ENCODE measurements at regions not wholly inside any gene's neighbourhood (a gene's known extent, or its start where the extent isn't known, plus 50 kb on each side); places are given as distances from the start of the nearest gene placed in this dataset.

- DNase-seq, result no peak
These were observed 271.4 kb downstream of the POLR1F start for GRCh38 chr7:19437446-19437845.

DNA sequence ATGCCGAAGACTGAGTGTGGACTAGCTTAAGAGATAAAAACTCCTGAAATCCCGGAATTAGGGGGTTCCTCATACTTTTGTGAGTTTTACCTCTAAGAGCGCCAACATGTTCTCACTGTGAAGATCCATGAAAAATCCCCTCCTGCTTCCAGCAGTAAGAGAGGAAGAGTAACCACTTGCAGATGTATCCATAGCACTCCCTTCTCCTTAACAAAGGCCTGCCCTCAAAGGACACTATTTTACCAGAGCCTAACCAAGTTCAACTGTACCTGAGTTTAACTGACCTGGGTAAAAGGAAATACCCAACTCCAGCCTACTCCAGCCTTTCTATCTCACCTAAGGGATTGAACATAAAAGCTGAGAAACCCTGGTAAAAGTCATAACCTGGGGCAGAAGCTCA, 280.9 kb downstream of the POLR1F start:
- no peak for DNase-seq

- no peak for DNase-seq
These were observed 276.6 kb upstream of the FERD3L start for GRCh38 chr7:19421861-19422260.

GRCh38 chr7:19417231-19417630, 272.0 kb upstream of the FERD3L start:
- no peak for DNase-seq

- no peak for DNase-seq
These were observed 269.9 kb upstream of the FERD3L start for GRCh38 chr7:19415123-19415522.

DNA sequence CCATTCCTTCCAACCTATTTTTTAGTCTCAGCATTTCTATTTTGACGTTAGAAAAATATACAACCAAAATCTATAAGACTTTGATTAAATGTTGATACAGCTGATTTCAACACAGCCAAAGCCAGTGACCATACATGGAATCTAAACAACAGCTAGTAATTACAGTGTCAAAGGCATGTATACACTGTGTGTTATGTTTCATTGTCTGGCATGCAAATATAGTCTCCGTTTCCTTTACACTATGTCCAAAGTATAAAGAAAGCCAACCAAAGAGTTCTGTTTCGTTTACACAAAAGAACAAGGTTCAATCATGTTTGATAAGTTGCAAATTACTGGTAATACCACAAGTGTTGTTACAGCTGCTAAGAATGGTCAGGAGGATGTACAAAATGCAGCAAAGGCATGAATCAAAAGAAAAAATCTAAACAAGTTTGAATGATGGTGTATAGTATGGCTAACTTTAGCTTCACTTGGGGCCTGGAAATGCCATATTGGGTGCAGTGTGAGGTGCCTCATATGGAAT, 268.3 kb upstream of the FERD3L start:
- no peak for DNase-seq

DNA sequence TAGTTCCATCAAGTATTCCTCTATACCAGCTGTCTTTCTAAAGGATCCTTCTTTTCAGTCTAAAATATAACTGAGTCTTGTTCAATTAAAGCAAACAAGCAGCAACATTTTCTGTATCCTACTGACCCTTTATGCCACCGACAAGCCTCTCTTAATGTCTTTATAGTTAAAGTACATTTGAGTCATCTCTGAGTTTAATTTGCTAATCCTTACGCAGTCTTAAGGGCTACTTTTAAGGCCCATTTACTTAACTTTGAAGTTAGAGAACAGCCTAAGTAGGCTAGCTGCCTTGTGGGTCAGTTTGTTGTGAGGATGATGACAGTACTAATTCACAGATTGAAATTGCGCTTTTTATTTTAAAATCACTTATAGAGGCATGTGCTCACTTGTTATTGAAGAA, 265.5 kb upstream of the FERD3L start:
- no peak for DNase-seq

DNA sequence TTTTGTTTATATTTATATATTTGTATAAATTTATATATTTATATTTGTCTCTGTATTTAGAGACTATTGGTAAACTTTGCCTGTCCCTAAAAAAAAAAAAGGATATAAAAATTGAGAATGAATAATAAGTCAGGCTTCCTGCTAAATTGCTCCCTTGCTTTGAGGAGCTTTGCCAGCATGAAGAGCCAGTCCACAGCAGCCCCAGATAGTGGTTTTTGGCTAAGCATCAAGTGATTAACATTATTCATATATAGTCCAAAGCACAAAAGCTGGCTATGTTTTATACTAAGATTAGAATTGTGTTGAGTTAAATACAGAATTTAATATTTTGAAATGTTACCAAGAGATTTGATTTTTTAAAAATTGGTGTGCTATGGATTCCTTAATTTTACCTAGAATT, 264.9 kb upstream of the FERD3L start:
- DNase-seq, result no peak

DNA sequence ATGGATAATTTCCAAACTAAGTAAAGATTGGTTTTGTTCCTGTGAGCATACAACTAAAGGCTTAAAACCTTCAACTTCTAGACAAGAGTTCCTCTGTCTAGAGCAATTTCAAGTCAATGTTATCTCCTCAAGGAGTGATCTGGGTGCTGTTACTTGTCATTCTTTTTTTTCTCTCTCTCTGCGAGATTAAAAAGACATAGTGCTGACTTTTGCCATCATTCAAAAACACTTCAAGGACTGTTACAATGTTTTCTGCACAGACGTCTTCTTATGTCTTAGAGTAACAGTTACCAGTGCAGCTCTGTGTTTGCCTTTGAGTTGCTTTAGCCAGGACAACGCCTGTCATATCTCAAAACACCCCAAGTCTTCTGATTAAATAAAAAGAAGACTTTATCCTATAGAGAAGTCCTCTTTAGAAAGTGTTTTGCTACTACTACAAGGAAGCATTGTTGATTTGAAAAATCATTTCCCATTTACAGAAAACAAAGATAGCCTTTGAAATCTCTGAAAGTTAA, 263.5 kb upstream of the FERD3L start:
- no peak for DNase-seq

- no peak for DNase-seq
These were observed 262.0 kb upstream of the FERD3L start for GRCh38 chr7:19407270-19407669.

DNA sequence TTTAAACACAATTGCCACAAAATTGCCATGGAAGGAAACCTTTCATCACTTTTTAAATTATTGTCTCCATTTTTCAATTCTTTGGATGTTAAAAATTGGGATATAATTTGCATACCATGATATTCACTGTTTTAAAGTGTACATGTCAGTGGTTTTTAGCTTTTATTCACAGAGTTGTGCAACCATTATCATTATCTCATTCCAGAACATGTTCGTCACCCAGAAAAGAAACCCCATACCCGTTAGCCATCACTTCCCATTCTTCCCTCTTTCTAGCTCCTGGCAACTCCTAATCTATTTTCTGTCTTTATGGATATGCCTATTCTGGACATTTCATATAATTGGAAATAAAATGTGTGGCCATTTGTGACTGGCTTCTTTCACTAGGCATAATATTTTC, 260.3 kb upstream of the FERD3L start:
- DNase-seq, result no peak

DNA sequence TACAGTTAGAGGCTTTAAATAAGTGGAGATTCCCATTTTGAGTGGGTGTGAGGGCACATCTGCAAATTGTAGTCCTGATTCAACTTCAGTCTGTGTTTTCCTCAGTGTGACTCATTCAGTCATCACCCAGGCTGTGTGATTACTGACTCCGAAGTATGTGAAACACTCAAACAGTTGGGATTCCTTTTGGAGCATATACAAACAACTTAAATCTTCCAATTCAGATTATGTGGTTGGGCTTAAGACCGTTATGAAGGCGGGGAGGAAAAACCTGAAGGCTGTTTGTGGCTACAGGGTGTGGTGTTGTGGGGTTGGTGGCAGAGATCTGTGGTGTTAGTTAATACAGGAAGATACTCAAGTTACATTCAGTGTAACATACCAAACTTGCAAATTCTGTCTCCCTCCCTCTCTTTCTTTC, 259.7 kb upstream of the FERD3L start:
- DNase-seq, result no peak

- DNase-seq, result no peak
These were observed 258.5 kb upstream of the FERD3L start for GRCh38 chr7:19403691-19404090.

- no peak for DNase-seq
These were observed 256.2 kb upstream of the FERD3L start for GRCh38 chr7:19401461-19401860.

DNA sequence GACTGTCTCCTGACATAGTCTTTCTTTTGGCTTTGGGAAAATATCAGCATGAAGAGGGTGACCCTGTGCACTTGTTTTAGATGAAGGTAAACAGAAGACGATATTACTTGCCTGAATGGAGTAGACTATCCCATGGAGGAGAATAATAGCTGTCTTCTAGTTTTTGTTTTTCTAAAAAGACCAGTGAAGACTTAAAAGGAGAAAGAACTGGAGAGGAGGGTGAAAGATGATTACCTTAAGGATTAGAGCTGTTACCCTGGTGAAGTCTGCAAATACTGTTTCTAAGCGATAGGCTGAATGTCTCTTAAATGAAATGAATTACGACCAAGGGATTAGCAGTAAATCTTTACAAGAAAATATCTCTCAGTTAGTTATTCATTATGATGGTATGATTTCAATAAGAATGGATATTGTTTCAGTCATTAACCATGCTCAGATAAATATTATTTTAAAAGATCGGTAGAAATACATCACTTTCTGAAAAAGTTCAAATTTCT, 255.6 kb upstream of the FERD3L start:
- DNase-seq, result no peak

DNA sequence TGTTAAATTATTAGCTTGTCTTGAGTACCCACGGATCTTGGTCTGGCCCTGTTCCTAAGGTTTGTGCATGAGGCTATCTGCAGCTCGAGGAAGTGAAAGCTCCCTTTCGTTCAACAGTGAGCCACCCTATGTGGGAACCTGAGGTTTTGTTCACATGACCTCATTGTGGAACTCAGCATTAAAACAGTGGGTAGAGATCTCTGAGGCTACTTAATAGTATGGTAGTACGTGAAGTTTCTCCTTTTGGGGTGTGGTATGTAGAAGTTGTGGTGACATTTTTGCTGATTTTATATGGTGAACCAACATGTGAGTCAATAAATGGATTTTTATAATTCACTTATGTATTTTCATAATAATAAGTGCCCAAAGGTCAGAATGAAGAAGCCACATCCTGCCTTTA, 252.7 kb upstream of the FERD3L start:
- no peak for DNase-seq

DNA sequence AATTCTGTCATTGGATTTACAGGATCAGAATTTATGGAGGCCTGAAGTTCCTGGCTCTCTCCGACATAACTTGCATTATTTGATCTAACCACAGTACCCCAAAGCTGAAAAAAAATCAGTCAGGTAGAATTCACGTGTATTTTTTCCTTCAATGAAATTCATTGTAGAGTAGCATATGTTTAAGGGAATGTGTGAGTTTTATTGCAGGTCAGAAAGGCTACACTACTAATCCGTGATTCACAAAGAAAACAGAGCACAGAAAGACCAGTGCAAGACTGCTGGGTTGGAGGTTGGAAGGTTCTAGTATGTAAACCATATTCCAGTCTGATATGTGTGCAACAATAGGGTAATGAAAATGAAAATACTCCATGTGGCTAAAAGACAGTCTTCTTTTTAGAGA, 247.0 kb upstream of the FERD3L start:
- no peak for DNase-seq

GRCh38 chr7:19390795-19391194, 245.6 kb upstream of the FERD3L start:
- no peak for DNase-seq

- no peak for DNase-seq
These were observed 236.1 kb upstream of the FERD3L start for GRCh38 chr7:19381321-19381720.

DNA sequence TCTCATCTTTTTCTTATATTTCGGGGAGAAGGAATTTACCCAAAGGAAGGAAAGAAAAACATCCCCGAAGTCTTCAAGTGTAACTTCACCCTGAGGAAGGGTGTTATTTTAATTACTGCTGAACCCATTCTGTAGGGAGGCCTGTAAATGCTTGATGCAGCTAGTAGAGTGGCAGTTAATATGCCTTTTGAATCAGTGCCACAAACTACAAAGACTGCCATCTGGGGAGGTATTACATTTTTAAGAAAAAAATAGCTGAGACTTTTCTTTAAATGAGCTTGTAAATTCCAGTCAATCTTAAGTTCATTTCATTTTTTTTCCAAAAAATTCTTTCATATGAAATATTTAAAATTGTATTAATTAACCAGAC, 233.1 kb upstream of the FERD3L start:
- DNase-seq, result no peak

DNA sequence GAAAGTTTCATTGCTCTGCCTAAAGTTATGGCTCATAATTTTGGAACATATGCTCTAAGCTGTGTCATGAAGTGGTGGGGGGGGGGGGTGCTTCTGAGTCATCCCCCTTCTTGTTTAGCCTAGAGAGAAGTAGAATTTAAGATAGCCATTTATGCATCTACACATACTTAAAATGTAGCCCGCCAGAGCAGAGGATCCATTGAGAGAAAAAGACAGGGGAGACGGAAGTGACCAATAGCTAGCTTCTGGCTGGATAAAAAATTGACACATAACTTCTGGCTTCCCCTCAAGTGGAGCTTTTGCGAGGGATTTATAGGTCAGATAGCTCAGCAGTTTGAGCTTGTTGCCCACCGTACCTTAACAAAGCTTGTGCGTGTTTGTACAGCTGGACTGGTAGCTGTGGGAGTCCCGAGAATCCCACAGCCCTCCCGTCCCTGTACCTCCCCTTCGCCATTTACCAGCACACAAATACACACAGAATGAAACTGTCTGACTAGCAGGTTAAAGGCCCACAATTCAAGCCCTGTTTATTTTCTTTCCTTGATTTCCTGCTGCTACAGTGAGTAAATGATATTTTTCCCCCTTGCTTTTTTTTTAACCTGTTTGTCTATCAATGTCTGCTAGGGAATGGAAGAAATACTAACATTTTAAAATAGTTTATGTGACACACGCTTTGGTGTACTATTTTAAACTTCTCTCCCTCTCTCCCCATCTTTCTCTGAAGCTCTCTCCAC, 232.6 kb upstream of the FERD3L start:
- DNase-seq, result no peak

DNA sequence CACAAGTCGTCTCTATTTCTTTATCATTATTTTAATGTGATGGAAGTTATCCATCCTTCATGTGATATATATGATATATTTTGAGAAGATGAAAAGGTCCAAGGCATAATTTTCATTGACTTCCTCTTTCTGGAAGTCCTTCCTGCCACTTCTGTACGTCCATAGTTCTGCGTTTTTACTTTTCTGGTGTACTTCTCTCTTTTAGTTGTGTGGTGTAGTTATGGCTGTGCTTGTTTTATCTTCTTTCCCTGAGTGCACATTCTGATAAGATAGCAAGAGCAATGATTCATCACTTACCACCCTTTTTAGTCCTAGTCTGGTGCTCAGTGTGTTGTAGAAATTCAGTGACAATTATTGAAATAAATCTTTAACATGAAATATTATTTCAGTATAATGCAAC, 231.3 kb upstream of the FERD3L start:
- no peak for DNase-seq

DNA sequence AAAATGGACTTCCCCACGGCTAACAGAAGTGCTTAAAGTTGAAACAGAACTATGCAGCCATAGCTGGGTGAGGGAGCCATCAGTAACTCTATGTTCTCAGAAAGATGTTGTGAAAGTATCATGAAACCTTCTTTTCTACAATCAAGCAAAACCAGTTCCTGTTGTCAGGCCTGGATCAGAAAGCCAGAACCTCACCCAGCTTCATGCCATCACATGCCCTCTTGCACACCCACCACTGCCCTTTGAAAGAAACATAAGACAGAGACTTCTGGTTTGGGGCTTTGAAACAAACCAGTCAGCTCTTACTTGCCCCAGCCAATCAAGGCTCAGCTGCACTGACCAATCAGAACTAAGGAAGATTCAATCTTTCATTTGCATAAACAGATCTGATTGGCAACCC, 230.8 kb upstream of the FERD3L start:
- no peak for DNase-seq

DNA sequence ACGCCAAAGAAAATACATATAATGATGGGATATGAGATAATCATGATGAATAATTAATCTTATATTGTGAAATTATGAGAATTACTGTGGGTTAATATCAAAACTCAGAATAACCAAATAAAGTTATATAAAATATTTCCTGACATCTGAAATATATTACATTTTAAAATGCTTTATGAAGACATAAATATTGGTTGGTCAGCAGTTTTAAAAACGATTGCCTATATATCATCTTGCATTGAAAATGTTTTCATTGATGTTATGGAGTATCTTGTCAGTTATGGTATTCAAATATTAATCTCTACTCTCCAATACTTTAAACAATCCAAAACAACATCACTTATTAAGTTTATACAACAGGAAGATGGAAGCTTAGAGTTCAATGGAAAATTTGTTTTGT, 228.1 kb upstream of the FERD3L start:
- DNase-seq, result no peak

DNA sequence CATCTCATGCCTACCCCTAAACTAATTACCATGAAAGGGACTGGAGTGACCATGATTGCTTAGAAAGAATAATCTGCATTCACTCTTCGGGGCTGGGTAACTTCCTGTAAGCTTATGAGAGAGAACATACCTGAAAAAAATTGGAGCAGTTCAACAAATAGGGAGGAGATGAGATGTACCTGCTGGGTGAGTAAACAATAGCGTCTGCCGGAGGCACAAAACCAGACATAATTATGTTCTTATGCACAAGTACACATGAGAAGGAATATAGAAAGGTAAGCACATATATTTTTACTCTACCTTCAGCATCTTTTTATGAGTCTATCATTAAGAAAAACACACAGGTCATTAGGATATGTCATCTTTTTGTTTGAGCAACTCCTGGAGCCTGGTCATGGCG, 224.6 kb upstream of the FERD3L start:
- DNase-seq, result no peak

Measured in activated CD4-positive, alpha-beta T cell treated with anti-CD3 and anti-CD28 coated beads, Interleukin-10, Interleukin-2, amounts not matched to agents 100 ng/mL and 50 ng/mL, durations not matched to agents 16 hours and 8 hours (primary cell).